Lower leg skin (tissue), 4 donors: ENCODE measurements at regions not wholly inside any gene's neighbourhood (a gene's known extent, or its start where the extent isn't known, plus 50 kb on each side); places are given as distances from the start of the nearest gene placed in this dataset.

Experiments
- DNase-seq, 2 donors: peaks; one replicate each; pipeline ENCODE4 v3.0.0-alpha.2; 2019; ENCODE audit warnings: low spot score in 2 of 2
- H3K4me3 ChIP-seq: fragments of 200-600 bp; sonication (generic); 2 replicates; pipeline ENCODE4 v1.5.1; 2017; ENCODE audit warnings: mild to moderate bottlenecking, low read depth; ENCODE audit not compliant: poor library complexity, severe bottlenecking
- CTCF ChIP-seq, 3 donors: fragments of 450-650 bp; IDR thresholded peaks; one replicate each; pipeline ENCODE4 v1.5.1; 2016; ENCODE audit warnings: antibody characterized with exemption in 3 of 3, mild to moderate bottlenecking in 3 of 3, moderate library complexity in 2 of 3
- POLR2A ChIP-seq, 2 donors: fragments of 450-650 bp; IDR thresholded peaks; one replicate each; pipeline ENCODE4 v1.6.1; 2016 to 2017; ENCODE audit warnings: antibody characterized with exemption in 2 of 2, mild to moderate bottlenecking in 1 of 2, moderate library complexity in 1 of 2
- WGBS, 2 donors: methylation state at CpG; one replicate each; pipeline ENCODE4 v1.1.5; 2018; 5-methylcytosine and 5-hydroxymethylcytosine counted together
- intact Hi-C: fragments of 100-400 bp; cut with DNase I; formaldehyde crosslinking; loops from one replicate; pipeline ENCODE4 v1.15.0; 2023; ENCODE audit warnings: low total_unique reads

- 96 to 99% methylated on average over 19 of the region's 19 CpGs for WGBS, 2 donors
- no peak overlapping the region for H3K4me3 ChIP-seq
- DNase-seq: no peak
These were observed 436.0 kb downstream of the NR2F1-AS1 start for GRCh38 chr5:93145019-93145418.

GRCh38 chr5:93141969-93142368 is 439.1 kb downstream of the NR2F1-AS1 start:
- 55 to 63% methylated on average over 2 of the region's 2 CpGs for WGBS, 2 donors
- H3K4me3 ChIP-seq: no peak overlapping the region
- no peak for DNase-seq
- TF ChIP-seq CTCF (IDR thresholded peaks at IDR 0.05) (no peak), POLR2A (IDR thresholded peaks at IDR 0.05) (no peak)
- intact Hi-C loops: no loop called here

More at GRCh38 chr5:93145019-93145418, 436.0 kb downstream of the NR2F1-AS1 start:
- intact Hi-C loops: no loop called here
- no peak for TF ChIP-seq CTCF (IDR thresholded peaks at IDR 0.05)
- no peak for TF ChIP-seq POLR2A (IDR thresholded peaks at IDR 0.05)

- TF ChIP-seq CTCF (IDR thresholded peaks at IDR 0.05): no peak
- no peak for TF ChIP-seq POLR2A (IDR thresholded peaks at IDR 0.05)
- DNase-seq: no peak
- no peak overlapping the region for H3K4me3 ChIP-seq
- WGBS, 2 donors: 46 to 58% methylated on average over 5 of the region's 5 CpGs
- intact Hi-C loops: no loop called here
These were observed 450.2 kb downstream of the NR2F1-AS1 start for GRCh38 chr5:93130624-93131490.

GRCh38 chr5:93126634-93127033 is 454.4 kb downstream of the NR2F1-AS1 start:
- no peak for DNase-seq
- intact Hi-C loops: no loop called here
- no peak overlapping the region for H3K4me3 ChIP-seq
- WGBS, 2 donors: 90 to 94% methylated on average over 1 of the region's 1 CpG
- no peak for TF ChIP-seq POLR2A (IDR thresholded peaks at IDR 0.05)
- TF ChIP-seq CTCF (IDR thresholded peaks at IDR 0.05): no peak

DNA sequence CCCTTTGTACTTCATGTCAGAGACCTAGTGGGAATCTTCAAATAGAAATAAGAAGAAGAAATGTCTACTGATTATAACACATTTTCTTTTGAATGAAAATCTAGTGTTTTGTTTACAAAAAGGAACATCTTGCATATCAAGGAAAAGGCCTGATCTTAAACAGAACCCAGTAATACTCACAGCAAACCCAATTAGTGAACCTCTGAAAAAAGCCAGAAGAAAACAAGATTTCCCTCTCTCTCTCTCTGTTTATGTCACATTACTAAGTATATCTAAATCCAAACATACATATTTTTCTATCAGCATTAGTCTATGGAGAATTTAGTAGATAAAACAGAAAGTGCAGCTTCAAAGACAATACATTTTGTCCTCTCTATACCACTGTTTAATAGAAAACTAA is 457.9 kb downstream of the NR2F1-AS1 start:
- DNase-seq: no peak
- no peak overlapping the region for H3K4me3 ChIP-seq
- intact Hi-C loops: no loop called here
- TF ChIP-seq POLR2A (IDR thresholded peaks at IDR 0.05) (no peak), CTCF (IDR thresholded peaks at IDR 0.05) (no peak)

- intact Hi-C loops: no loop called here
- H3K4me3 ChIP-seq: no peak overlapping the region
- WGBS, 2 donors: 82 to 89% methylated on average over 2 of the region's 2 CpGs
- no peak for DNase-seq
- no peak for TF ChIP-seq POLR2A (IDR thresholded peaks at IDR 0.05)
These were observed 458.6 kb downstream of the NR2F1-AS1 start for GRCh38 chr5:93122446-93122845.
